RWPE2 (cell line): ENCODE measurements at regions not wholly inside any gene's neighbourhood (a gene's known extent, or its start where the extent isn't known, plus 50 kb on each side); places are given as distances from the start of the nearest gene placed in this dataset.
"Not testable (repeated sequence)": the region's sequence is repeated elsewhere in the genome, so short reads cannot be mapped to it uniquely, and the experiment has no call there.

ENCODE experiments used
- ATAC-seq: fragments of 200-7000 bp; cut with Tn5 transposase; 3 replicates; pipeline ENCODE4 v1.9.1; 2021; ENCODE audit warnings: low read depth
- DNase-seq: peaks from one replicate; pipeline ENCODE4 v3.0.0-alpha.2; 2020; ENCODE audit warnings: low spot score
- H3K27ac ChIP-seq: fragments of 450-650 bp; 2 replicates; pipeline ENCODE4 v1.5.1; 2017; ENCODE audit warnings: mild to moderate bottlenecking; ENCODE audit not compliant: poor library complexity, severe bottlenecking
- H3K27me3 ChIP-seq: fragments of 250-450 bp; sonication (Bioruptor Pico); 2 replicates; pipeline ENCODE4 v1.5.1; 2021; ENCODE audit warnings: mild to moderate bottlenecking, moderate library complexity; ENCODE audit not compliant: insufficient read depth, poor library complexity, severe bottlenecking
- H3K36me3 ChIP-seq: fragments of 250-450 bp; sonication (Bioruptor Pico); 2 replicates; pipeline ENCODE4 v1.5.1; 2020; ENCODE audit warnings: low read depth, mild to moderate bottlenecking, moderate library complexity
- H3K4me1 ChIP-seq: fragments of 250-450 bp; sonication (Bioruptor Pico); 2 replicates; pipeline ENCODE4 v1.5.1; 2021; ENCODE audit warnings: mild to moderate bottlenecking, moderate library complexity; ENCODE audit not compliant: insufficient read depth, poor library complexity, severe bottlenecking
- H3K4me3 ChIP-seq: fragments of 250-450 bp; sonication (Bioruptor Pico); 2 replicates; pipeline ENCODE4 v1.5.1; 2021; ENCODE audit warnings: mild to moderate bottlenecking, moderate library complexity; ENCODE audit not compliant: severe bottlenecking
- H3K9me3 ChIP-seq: fragments of 250-450 bp; sonication (Bioruptor Pico); 2 replicates; pipeline ENCODE4 v1.5.1; 2021; ENCODE audit warnings: mild to moderate bottlenecking, moderate library complexity; ENCODE audit not compliant: severe bottlenecking
- CTCF ChIP-seq: fragments of 450-650 bp; IDR thresholded peaks from one replicate; pipeline ENCODE4 v1.5.1; 2017; ENCODE audit warnings: mild to moderate bottlenecking, moderate library complexity; ENCODE audit not compliant: poor library complexity, severe bottlenecking

- H3K4me1 ChIP-seq = no peaks in the 10 kb centered on the region
- ATAC-seq (no peak), DNase-seq (no peak)
- no peaks in the 10 kb centered on the region for H3K27me3 ChIP-seq
- no peaks in the 10 kb centered on the region for H3K9me3 ChIP-seq
- no peak for TF ChIP-seq CTCF
- H3K4me3 ChIP-seq = no peak overlapping the region
- no peak overlapping the region for H3K27ac ChIP-seq
- H3K36me3 ChIP-seq = no peaks in the 10 kb centered on the region
These were observed 98.6 kb downstream of the TPRA1 start for GRCh38 chr3:127491909-127492308.

- ATAC-seq (no peak), DNase-seq (no peak)
- H3K27me3 ChIP-seq = no peaks in the 10 kb centered on the region
- H3K4me3 ChIP-seq = no peak overlapping the region
- no peaks in the 10 kb centered on the region for H3K9me3 ChIP-seq
- no peaks in the 10 kb centered on the region for H3K36me3 ChIP-seq
- no peaks in the 10 kb centered on the region for H3K4me1 ChIP-seq
- no peak for TF ChIP-seq CTCF
- no peak overlapping the region for H3K27ac ChIP-seq
These were observed 99.2 kb downstream of the TPRA1 start for GRCh38 chr3:127491323-127491722.

GRCh38 chr3:127491024-127491305 lies 99.6 kb downstream of the TPRA1 start:
- H3K4me1 ChIP-seq, ATAC-seq, DNase-seq, H3K4me3 ChIP-seq, H3K27me3 ChIP-seq, H3K36me3 ChIP-seq, H3K27ac ChIP-seq, H3K9me3 ChIP-seq: not testable (repeated sequence)

- Histone ChIP-seq H3K4me3 (no peak overlapping the region), H3K27ac (no peak overlapping the region), H3K27me3 (no peaks in the 10 kb centered on the region), H3K36me3 (no peaks in the 10 kb centered on the region), H3K9me3 (no peaks in the 10 kb centered on the region), H3K4me1 (no peaks in the 10 kb centered on the region)
- DNase-seq (no peak), ATAC-seq (no peak)
- no peak for TF ChIP-seq CTCF
These were observed 100.1 kb downstream of the TPRA1 start for GRCh38 chr3:127490271-127491023.

GRCh38 chr3:127489357-127489756 lies 101.2 kb downstream of the TPRA1 start:
- H3K9me3 ChIP-seq = no peaks in the 10 kb centered on the region
- no peak for DNase-seq
- H3K4me3 ChIP-seq = no peak overlapping the region
- H3K27me3 ChIP-seq = no peaks in the 10 kb centered on the region
- ATAC-seq = no peak
- H3K27ac ChIP-seq = no peak overlapping the region
- H3K36me3 ChIP-seq = no peaks in the 10 kb centered on the region
- no peaks in the 10 kb centered on the region for H3K4me1 ChIP-seq
- TF ChIP-seq CTCF = no peak
